OCI-LY1 (cell line): ENCODE measurements at regions not wholly inside any gene's neighbourhood (a gene's known extent, or its start where the extent isn't known, plus 50 kb on each side); places are given as distances from the start of the nearest gene placed in this dataset.

ENCODE experiments used
- H2AFZ ChIP-seq: fragments of 200-600 bp; sonication (generic), shearing (Covaris generic); 2 replicates; pipeline ENCODE4 v1.6.0; 2014; ENCODE audit warnings: antibody characterized with exemption, mild to moderate bottlenecking, low read length
- H3F3A ChIP-seq: fragments of 200-600 bp; sonication (generic), shearing (Covaris generic); 2 replicates; pipeline ENCODE4 v1.6.0; 2014; ENCODE audit warnings: mild to moderate bottlenecking, antibody characterized with exemption, low read length, moderate library complexity; ENCODE audit not compliant: insufficient read depth
- H3K27ac ChIP-seq: fragments of 200-600 bp; sonication (generic); 2 replicates; pipeline ENCODE4 v1.5.1; 2014; ENCODE audit warnings: low read length, mixed run types, mild to moderate bottlenecking, low read depth; ENCODE audit not compliant: poor library complexity, severe bottlenecking
- H3K27me3 ChIP-seq: fragments of 200-600 bp; sonication (generic); 2 replicates; pipeline ENCODE4 v1.6.0; 2014; ENCODE audit warnings: antibody characterized with exemption, mild to moderate bottlenecking, low read length, moderate library complexity; ENCODE audit not compliant: insufficient read depth
- H3K36me3 ChIP-seq: fragments of 200-600 bp; sonication (generic); 2 replicates; pipeline ENCODE4 v1.6.1; 2014; ENCODE audit warnings: mild to moderate bottlenecking, antibody characterized with exemption, low read length, moderate library complexity, mixed read lengths; ENCODE audit not compliant: insufficient read depth
- H3K4me1 ChIP-seq: fragments of 200-600 bp; sonication (generic); 2 replicates; pipeline ENCODE4 v1.5.1; 2014; ENCODE audit warnings: mild to moderate bottlenecking, low read length, moderate library complexity; ENCODE audit not compliant: insufficient read depth, severe bottlenecking
- H3K4me2 ChIP-seq: fragments of 200-600 bp; sonication (generic), shearing (Covaris generic); 2 replicates; pipeline ENCODE4 v1.6.1; 2014; ENCODE audit warnings: low read length
- H3K4me3 ChIP-seq: fragments of 200-600 bp; sonication (generic); 2 replicates; pipeline ENCODE4 v1.5.1; 2014; ENCODE audit warnings: low read length, low read depth, mild to moderate bottlenecking, mixed read lengths; ENCODE audit not compliant: poor library complexity, severe bottlenecking
- H3K79me2 ChIP-seq: fragments of 200-600 bp; shearing (Covaris generic); 2 replicates; pipeline ENCODE4 v1.6.1; 2016; ENCODE audit warnings: mixed run types, low read length, mixed read lengths; ENCODE audit not compliant: insufficient read depth
- H3K9ac ChIP-seq: fragments of 200-600 bp; sonication (generic), shearing (Covaris generic); 2 replicates; pipeline ENCODE4 v1.6.1; 2014; ENCODE audit warnings: mild to moderate bottlenecking, low read length, mixed read lengths
- H3K9me2 ChIP-seq: fragments of 200-600 bp; sonication (generic), shearing (Covaris generic); 2 replicates; pipeline ENCODE4 v1.6.1; 2014; ENCODE audit warnings: low read depth, mild to moderate bottlenecking, low read length, mixed read lengths
- H3K9me3 ChIP-seq: fragments of 200-600 bp; shearing (Covaris generic); 2 replicates; pipeline ENCODE4 v1.6.1; 2014; ENCODE audit warnings: low read length, mixed read lengths
- H4K20me1 ChIP-seq: fragments of 200-600 bp; sonication (generic), shearing (Covaris generic); 2 replicates; pipeline ENCODE4 v1.6.0; 2016; ENCODE audit warnings: mild to moderate bottlenecking, low read length; ENCODE audit not compliant: insufficient read depth
- EZH2 ChIP-seq: fragments of 200-600 bp; sonication (generic), shearing (Covaris generic); IDR thresholded peaks from 2 replicates; pipeline ENCODE4 v1.8.0; 2017; ENCODE audit warnings: borderline replicate concordance, mixed run types, mild to moderate bottlenecking, antibody characterized with exemption, low read length, moderate library complexity, mixed read lengths
- TF ChIP-seq, protein P1 (sequence below): fragments of 200-600 bp; sonication (generic), shearing (Covaris generic); IDR thresholded peaks from 2 replicates; pipeline ENCODE4 v1.5.1; 2017; ENCODE audit warnings: mild to moderate bottlenecking, antibody characterized with exemption, low read length, moderate library complexity, mixed read lengths

DNA sequence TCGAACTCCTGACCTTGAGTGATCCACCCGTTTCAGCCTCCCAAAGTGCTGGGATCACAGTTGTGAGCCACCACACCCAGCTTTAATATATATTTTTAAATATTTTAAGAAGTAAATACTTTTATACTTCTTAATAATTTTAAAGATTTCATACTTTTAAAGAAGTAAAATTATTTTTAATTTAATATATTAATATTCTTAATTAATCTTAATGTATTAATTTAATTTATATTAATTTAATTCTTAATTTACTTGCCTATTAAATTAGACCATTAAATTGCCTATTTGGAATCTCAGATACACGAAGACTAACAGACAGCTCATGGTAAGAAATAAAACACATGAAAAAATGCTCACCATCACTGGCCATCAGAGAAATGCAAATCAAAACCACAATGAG is 1087.4 kb downstream of the CDH18 start:
- no peak overlapping the region for H3K27ac ChIP-seq

DNA sequence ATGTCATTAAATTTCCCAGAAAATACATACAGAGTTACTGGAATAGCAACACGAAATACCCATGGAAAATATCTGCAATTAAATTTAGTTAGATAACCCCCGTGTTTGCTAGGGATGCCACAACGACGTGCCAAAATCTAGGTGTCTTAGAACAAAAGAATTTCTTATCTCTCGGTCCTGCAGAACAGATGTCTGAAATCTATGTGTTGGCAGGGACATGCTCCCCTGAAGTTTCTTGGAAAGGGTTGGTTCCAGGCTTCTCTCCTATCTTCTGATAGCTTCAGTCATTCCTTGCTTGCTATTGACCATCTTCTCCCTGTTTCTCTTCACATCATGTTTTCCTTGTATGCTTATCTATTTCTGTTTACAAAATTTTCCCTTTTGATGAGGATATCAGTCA is 1067.0 kb downstream of the CDH18 start:
- no peak overlapping the region for H3K4me2 ChIP-seq
- H3K9me3 ChIP-seq: no peaks in the 10 kb centered on the region
- H3K27me3 ChIP-seq: no peaks in the 10 kb centered on the region
- no peaks in the 10 kb centered on the region for H3K9me2 ChIP-seq
- H3K4me3 ChIP-seq: no peak overlapping the region
- H3K4me1 ChIP-seq: no peaks in the 10 kb centered on the region
- no peak overlapping the region for H2AFZ ChIP-seq
- H3F3A ChIP-seq: no peaks in the 10 kb centered on the region
- H3K36me3 ChIP-seq: no peaks in the 10 kb centered on the region
- H4K20me1 ChIP-seq: no peaks in the 10 kb centered on the region
- H3K27ac ChIP-seq: no peak overlapping the region
- no peak overlapping the region for H3K9ac ChIP-seq
- no peak for TF ChIP-seq EZH2
- TF ChIP-seq, protein P1, sequence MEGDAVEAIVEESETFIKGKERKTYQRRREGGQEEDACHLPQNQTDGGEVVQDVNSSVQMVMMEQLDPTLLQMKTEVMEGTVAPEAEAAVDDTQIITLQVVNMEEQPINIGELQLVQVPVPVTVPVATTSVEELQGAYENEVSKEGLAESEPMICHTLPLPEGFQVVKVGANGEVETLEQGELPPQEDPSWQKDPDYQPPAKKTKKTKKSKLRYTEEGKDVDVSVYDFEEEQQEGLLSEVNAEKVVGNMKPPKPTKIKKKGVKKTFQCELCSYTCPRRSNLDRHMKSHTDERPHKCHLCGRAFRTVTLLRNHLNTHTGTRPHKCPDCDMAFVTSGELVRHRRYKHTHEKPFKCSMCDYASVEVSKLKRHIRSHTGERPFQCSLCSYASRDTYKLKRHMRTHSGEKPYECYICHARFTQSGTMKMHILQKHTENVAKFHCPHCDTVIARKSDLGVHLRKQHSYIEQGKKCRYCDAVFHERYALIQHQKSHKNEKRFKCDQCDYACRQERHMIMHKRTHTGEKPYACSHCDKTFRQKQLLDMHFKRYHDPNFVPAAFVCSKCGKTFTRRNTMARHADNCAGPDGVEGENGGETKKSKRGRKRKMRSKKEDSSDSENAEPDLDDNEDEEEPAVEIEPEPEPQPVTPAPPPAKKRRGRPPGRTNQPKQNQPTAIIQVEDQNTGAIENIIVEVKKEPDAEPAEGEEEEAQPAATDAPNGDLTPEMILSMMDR: no peak
- H3K79me2 ChIP-seq: no peaks in the 10 kb centered on the region

More for the DNA sequence above, 1087.4 kb downstream of the CDH18 start:
- H3K27me3 ChIP-seq: no peaks in the 10 kb centered on the region
- no peak for TF ChIP-seq EZH2
- TF ChIP-seq, protein P1: no peak
- H4K20me1 ChIP-seq: no peaks in the 10 kb centered on the region
- H3F3A ChIP-seq: no peaks in the 10 kb centered on the region
- H3K4me1 ChIP-seq: no peaks in the 10 kb centered on the region
- no peak overlapping the region for H3K4me3 ChIP-seq
- no peaks in the 10 kb centered on the region for H3K79me2 ChIP-seq
- no peaks in the 10 kb centered on the region for H3K9me2 ChIP-seq
- no peaks in the 10 kb centered on the region for H3K9me3 ChIP-seq
- no peak overlapping the region for H3K9ac ChIP-seq
- no peak overlapping the region for H3K4me2 ChIP-seq
- H3K36me3 ChIP-seq: no peaks in the 10 kb centered on the region
- H2AFZ ChIP-seq: no peak overlapping the region

- no peak overlapping the region for H3K4me3 ChIP-seq
- no peak overlapping the region for H2AFZ ChIP-seq
- H3K27me3 ChIP-seq: no peaks in the 10 kb centered on the region
- no peak overlapping the region for H3K9ac ChIP-seq
- no peak overlapping the region for H3K27ac ChIP-seq
- no peaks in the 10 kb centered on the region for H3F3A ChIP-seq
- no peaks in the 10 kb centered on the region for H3K36me3 ChIP-seq
- no peak for TF ChIP-seq EZH2
- no peaks in the 10 kb centered on the region for H3K4me1 ChIP-seq
- H3K9me3 ChIP-seq: no peaks in the 10 kb centered on the region
- H4K20me1 ChIP-seq: no peaks in the 10 kb centered on the region
- H3K79me2 ChIP-seq: no peaks in the 10 kb centered on the region
- no peaks in the 10 kb centered on the region for H3K9me2 ChIP-seq
- no peak overlapping the region for H3K4me2 ChIP-seq
These were observed 1055.9 kb downstream of the CDH18 start for GRCh38 chr5:18932081-18932480.

DNA sequence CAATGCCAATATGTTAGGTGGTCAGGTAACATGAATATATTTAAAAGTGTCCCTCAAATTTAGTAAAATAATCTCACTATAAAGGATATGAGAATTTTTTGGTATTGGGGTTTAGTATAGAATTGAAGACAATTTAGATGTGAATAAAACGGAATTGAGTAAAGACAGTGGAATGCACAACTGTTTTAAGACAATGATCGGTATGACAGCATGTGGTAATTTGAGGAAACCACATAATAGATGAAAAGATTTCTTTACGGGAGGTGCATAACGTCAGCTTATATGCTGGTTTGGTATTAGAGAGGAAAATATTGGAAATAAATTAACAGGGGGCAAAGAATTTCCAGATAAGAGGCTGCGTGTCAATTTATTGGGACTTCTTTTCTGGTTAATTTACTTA is 1043.2 kb downstream of the CDH18 start:
- no peaks in the 10 kb centered on the region for H3F3A ChIP-seq
- H3K9me2 ChIP-seq: no peaks in the 10 kb centered on the region
- H3K36me3 ChIP-seq: no peaks in the 10 kb centered on the region
- H2AFZ ChIP-seq: no peak overlapping the region
- H3K4me3 ChIP-seq: no peak overlapping the region
- no peak for TF ChIP-seq EZH2
- TF ChIP-seq, protein P1: no peak
- H3K9me3 ChIP-seq: no peaks in the 10 kb centered on the region
- no peak overlapping the region for H3K4me2 ChIP-seq
- no peak overlapping the region for H3K9ac ChIP-seq
- no peaks in the 10 kb centered on the region for H3K27me3 ChIP-seq
- no peaks in the 10 kb centered on the region for H3K79me2 ChIP-seq
- H4K20me1 ChIP-seq: no peaks in the 10 kb centered on the region
- H3K4me1 ChIP-seq: no peaks in the 10 kb centered on the region
- H3K27ac ChIP-seq: no peak overlapping the region
